ENCODE measurements at regions not wholly inside any gene's neighbourhood (a gene's known extent, or its start where the extent isn't known, plus 50 kb on each side); places are given as distances from the start of the nearest gene placed in this dataset.

DNA sequence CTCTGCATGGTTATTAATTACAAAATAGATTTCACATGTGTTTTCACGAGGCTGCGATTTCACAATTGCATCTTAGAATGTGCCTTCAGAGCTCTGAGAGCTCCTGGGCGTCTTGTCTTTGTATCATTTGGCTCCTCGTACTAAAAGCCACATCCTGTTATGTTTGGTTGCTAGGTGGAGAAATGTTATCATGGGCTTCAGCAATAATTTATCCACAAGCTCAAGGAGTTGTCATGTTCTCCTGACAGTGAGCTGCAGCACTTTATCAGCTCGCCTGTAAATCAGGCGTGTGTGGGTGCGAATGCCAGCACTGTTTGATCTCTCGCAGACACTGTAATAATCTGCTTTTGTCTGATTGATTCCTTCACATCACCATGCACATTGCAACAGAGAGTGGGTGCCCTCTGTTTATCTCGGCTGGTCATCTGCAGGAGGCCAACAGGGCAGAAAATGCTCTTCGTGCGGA, 218.6 kb upstream of the ZFP64 start:
- TF ChIP-seq, protein P1, sequence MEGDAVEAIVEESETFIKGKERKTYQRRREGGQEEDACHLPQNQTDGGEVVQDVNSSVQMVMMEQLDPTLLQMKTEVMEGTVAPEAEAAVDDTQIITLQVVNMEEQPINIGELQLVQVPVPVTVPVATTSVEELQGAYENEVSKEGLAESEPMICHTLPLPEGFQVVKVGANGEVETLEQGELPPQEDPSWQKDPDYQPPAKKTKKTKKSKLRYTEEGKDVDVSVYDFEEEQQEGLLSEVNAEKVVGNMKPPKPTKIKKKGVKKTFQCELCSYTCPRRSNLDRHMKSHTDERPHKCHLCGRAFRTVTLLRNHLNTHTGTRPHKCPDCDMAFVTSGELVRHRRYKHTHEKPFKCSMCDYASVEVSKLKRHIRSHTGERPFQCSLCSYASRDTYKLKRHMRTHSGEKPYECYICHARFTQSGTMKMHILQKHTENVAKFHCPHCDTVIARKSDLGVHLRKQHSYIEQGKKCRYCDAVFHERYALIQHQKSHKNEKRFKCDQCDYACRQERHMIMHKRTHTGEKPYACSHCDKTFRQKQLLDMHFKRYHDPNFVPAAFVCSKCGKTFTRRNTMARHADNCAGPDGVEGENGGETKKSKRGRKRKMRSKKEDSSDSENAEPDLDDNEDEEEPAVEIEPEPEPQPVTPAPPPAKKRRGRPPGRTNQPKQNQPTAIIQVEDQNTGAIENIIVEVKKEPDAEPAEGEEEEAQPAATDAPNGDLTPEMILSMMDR (IDR thresholded peaks at IDR 0.05), result no peak
- TF ChIP-seq EZH2 (IDR thresholded peaks at IDR 0.05), result no peak
